ENCODE measurements at regions not wholly inside any gene's neighbourhood (a gene's known extent, or its start where the extent isn't known, plus 50 kb on each side); places are given as distances from the start of the nearest gene placed in this dataset.

DNA sequence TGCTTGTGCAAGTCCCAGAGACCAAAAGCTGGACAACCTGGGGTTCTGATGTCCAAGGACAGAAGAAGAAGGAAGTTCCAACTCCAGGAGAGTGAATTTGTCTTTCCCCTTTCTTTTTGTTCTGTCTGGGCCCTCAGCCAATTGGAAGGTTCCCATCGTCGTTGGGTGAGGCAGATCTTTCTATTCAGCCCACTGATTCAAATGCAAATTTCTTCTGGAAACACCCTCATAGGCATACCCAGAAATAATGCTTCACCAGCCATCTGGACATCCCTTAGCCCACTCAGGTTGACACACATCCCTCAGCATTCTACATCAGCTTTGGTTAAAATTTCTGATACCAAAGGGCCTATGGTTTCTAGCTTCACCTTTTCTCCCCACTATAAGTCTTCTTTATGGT lies 156.5 kb downstream of the SP3 start:
- 94% methylated on average over 2 of the region's 2 CpGs for WGBS (ENCODE audit: missing lambda C conversion rate)
- POLR2A ChIA-PET, result no interaction called here
- H3K4me2 ChIP-seq, result no peak overlapping the region
- DNase-seq (ENCODE audit: low read depth in 1 of 2, low spot score in 1 of 2) (no peak), FAIRE-seq (no peak), ATAC-seq (no peak)
- CTCF ChIA-PET, result interaction anchor here (1.0 kb wide), 1 partner anchor 16 kb away, joined by 3 read pairs; no protein-coding TSS in a partner anchor
- no peaks in the 10 kb centered on the region for H3K4me1 ChIP-seq
- H3K4me3 ChIP-seq, result no peak overlapping the region
- no peak overlapping the region for H3K27ac ChIP-seq
- H3K9me3 ChIP-seq, result no peaks in the 10 kb centered on the region
- TF ChIP-seq KDM5A (IDR thresholded peaks at IDR 0.05) (no peak), RFX5 (IDR thresholded peaks at IDR 0.05) (no peak), HOXA7 (CRISPR knock-in tag; IDR thresholded peaks at IDR 0.05) (no peak), HDAC2 (IDR thresholded peaks at IDR 0.05) (no peak), BHLHE40 (IDR thresholded peaks at IDR 0.05; ENCODE audit: low read depth, low read length) (no peak), TFCP2L1 (CRISPR knock-in tag; IDR thresholded peaks at IDR 0.05) (no peak), NR3C1 (IDR thresholded peaks at IDR 0.05) (no peak)

- ChIA-PET CTCF (no interaction called here), POLR2A (no interaction called here)
- 97% methylated on average over 1 of the region's 1 CpG for WGBS (ENCODE audit: missing lambda C conversion rate)
- DNase-seq (ENCODE audit: low read depth in 1 of 2, low spot score in 1 of 2) (no peak), FAIRE-seq (no peak), ATAC-seq (no peak)
- TF ChIP-seq FOXS1 (CRISPR knock-in tag; IDR thresholded peaks at IDR 0.05), result no peak
- no peak for TF ChIP-seq POLR2AphosphoS2 (conservative IDR thresholded peaks at IDR 0.05; ENCODE audit: low read length)
- Histone ChIP-seq H3K27ac (no peak overlapping the region), H3K9me3 (no peaks in the 10 kb centered on the region), H3K4me1 (no peaks in the 10 kb centered on the region), H3K4me2 (no peak overlapping the region), H3K4me3 (no peak overlapping the region)
Measured at GRCh38 chr2:173812321-173812720, 152.9 kb downstream of the SP3 start.

GRCh38 chr2:173814306-173814705 lies 150.9 kb downstream of the SP3 start:
- ChIA-PET CTCF (no interaction called here), POLR2A (no interaction called here)
- Histone ChIP-seq H3K9me3 (no peaks in the 10 kb centered on the region), H3K27ac (no peak overlapping the region), H3K4me3 (no peak overlapping the region), H3K4me2 (no peak overlapping the region), H3K4me1 (no peaks in the 10 kb centered on the region)
- no peak for FAIRE-seq
- no peak for ATAC-seq
- no peak for DNase-seq (ENCODE audit: low read depth in 1 of 2, low spot score in 1 of 2)
- no peak for TF ChIP-seq HMGXB4 (CRISPR knock-in tag; IDR thresholded peaks at IDR 0.05; ENCODE audit: borderline replicate concordance)
- TF ChIP-seq, protein P1, sequence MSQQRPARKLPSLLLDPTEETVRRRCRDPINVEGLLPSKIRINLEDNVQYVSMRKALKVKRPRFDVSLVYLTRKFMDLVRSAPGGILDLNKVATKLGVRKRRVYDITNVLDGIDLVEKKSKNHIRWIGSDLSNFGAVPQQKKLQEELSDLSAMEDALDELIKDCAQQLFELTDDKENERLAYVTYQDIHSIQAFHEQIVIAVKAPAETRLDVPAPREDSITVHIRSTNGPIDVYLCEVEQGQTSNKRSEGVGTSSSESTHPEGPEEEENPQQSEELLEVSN (IDR thresholded peaks at IDR 0.05; ENCODE audit: borderline replicate concordance, low read depth), result no peak
- no peak for TF ChIP-seq RARB (CRISPR knock-in tag; IDR thresholded peaks at IDR 0.05)
- TF ChIP-seq HEYL (CRISPR knock-in tag; IDR thresholded peaks at IDR 0.05), result no peak
- no peak for TF ChIP-seq PHF8 (IDR thresholded peaks at IDR 0.05; ENCODE audit: borderline replicate concordance, low read depth)
- TF ChIP-seq MYC (IDR thresholded peaks at IDR 0.05; ENCODE audit: borderline replicate concordance, low read length), result no peak
- TF ChIP-seq ZFP36 (IDR thresholded peaks at IDR 0.05; ENCODE audit: borderline replicate concordance, partially characterized antibody), result no peak
- no peak for TF ChIP-seq SMC3 (IDR thresholded peaks at IDR 0.05)
- TF ChIP-seq EHMT2 (IDR thresholded peaks at IDR 0.05; ENCODE audit: low read depth), result no peak
- no peak for TF ChIP-seq MAZ (IDR thresholded peaks at IDR 0.05; ENCODE audit: borderline replicate concordance, low read depth, low read length)
- TF ChIP-seq RAD21 (conservative IDR thresholded peaks at IDR 0.05 in 1 of 2, IDR thresholded peaks at IDR 0.05 in 1 of 2), result no peak
- no peak for TF ChIP-seq MAFK (IDR thresholded peaks at IDR 0.05; ENCODE audit: partially characterized antibody)
- no peak for TF ChIP-seq HOXB5 (CRISPR knock-in tag; IDR thresholded peaks at IDR 0.05)
- no peak for TF ChIP-seq NR3C1 (IDR thresholded peaks at IDR 0.05)
- TF ChIP-seq HOXB13 (CRISPR knock-in tag; IDR thresholded peaks at IDR 0.05; ENCODE audit: low read depth), result no peak
- TF ChIP-seq CEBPB (IDR thresholded peaks at IDR 0.05), result no peak
- TF ChIP-seq SREBF2 (IDR thresholded peaks at IDR 0.05), result no peak
- no peak for TF ChIP-seq HDAC2 (IDR thresholded peaks at IDR 0.05)
- WGBS (ENCODE audit: missing lambda C conversion rate), result 81% methylated on average over 3 of the region's 3 CpGs

Measured in A549 (cell line).